Keratinocyte (primary cell): ENCODE measurements at regions not wholly inside any gene's neighbourhood (a gene's known extent, or its start where the extent isn't known, plus 50 kb on each side); places are given as distances from the start of the nearest gene placed in this dataset.

Source experiments
- EZH2 ChIP-seq: IDR thresholded peaks from one replicate; pipeline ENCODE4 v1.6.1; 2012; ENCODE audit warnings: inconsistent platforms, mild to moderate bottlenecking, low read length, moderate library complexity
- TF ChIP-seq, protein P1 (sequence below), 3 experiments: IDR thresholded peaks in 1 of 3; conservative IDR thresholded peaks in 1 of 3; optimal IDR thresholded peaks in 1 of 3; 2 replicates in 2 of 3; 3 replicates in 1 of 3; pipeline versions ENCODE3 to v1.5.1; 2011; ENCODE audit warnings: low read length in 3 of 3, mild to moderate bottlenecking in 3 of 3, moderate library complexity in 2 of 3, control low read depth in 1 of 3, inconsistent platforms in 1 of 3; ENCODE audit not compliant: insufficient read depth in 2 of 3; ENCODE audit errors: extremely low read depth in 1 of 3

DNA sequence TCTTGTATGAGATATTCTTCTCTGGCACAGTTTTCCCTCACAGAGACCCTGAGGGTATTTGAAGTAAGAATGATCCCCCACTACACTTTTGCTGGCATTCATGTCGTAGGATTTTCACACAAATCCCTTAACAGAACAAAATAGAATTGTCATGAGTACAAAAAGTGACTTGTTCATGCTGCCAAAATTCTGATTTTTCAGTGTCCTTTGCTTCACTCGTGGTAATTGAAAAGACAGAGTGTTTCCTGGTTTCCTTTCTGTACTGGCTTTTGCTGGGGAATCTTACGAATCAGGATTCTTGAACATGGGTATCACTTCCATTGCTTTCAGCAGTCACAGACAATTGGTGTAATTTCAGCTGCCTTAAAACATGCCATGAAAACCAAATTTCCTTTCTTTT, 756.3 kb downstream of the REEP3 start:
- TF ChIP-seq, protein P1, sequence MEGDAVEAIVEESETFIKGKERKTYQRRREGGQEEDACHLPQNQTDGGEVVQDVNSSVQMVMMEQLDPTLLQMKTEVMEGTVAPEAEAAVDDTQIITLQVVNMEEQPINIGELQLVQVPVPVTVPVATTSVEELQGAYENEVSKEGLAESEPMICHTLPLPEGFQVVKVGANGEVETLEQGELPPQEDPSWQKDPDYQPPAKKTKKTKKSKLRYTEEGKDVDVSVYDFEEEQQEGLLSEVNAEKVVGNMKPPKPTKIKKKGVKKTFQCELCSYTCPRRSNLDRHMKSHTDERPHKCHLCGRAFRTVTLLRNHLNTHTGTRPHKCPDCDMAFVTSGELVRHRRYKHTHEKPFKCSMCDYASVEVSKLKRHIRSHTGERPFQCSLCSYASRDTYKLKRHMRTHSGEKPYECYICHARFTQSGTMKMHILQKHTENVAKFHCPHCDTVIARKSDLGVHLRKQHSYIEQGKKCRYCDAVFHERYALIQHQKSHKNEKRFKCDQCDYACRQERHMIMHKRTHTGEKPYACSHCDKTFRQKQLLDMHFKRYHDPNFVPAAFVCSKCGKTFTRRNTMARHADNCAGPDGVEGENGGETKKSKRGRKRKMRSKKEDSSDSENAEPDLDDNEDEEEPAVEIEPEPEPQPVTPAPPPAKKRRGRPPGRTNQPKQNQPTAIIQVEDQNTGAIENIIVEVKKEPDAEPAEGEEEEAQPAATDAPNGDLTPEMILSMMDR (optimal IDR thresholded peaks at IDR 0.05 in 1 of 3, IDR thresholded peaks at IDR 0.05 in 1 of 3, conservative IDR thresholded peaks at IDR 0.05 in 1 of 3; ENCODE audit: extremely low read depth in 1 of 3, insufficient read depth in 2 of 3, low read length in 3 of 3): no peak
- TF ChIP-seq EZH2: no peak
